Kasumi-1 (cell line): ENCODE measurements at regions not wholly inside any gene's neighbourhood (a gene's known extent, or its start where the extent isn't known, plus 50 kb on each side); places are given as distances from the start of the nearest gene placed in this dataset.

Source experiments
- DNase-seq, 2 experiments: peaks; one replicate each; lab custom pipeline; 2025; lab: John Stamatoyannopoulos, UW

DNA sequence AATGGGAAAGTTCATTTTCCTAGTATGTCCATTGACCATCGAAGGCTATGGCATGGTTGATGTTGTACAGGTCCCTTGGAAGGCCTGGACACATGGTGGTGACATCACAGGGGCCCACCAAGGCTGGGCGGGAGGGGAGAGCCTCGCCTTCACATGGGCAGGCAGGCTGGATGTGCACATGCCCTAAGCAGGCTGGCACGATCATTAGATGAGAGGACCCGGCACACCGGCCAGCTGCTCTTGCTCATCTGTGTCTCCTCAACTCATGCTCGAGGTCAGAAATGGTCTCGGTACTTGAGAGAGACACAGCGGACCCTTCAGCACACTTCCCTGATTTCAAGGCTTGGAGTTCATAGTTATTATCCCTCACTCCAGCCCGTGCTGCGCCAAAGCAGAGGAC lies 416.9 kb upstream of the ZFHX3 start:
- no peak for DNase-seq

DNA sequence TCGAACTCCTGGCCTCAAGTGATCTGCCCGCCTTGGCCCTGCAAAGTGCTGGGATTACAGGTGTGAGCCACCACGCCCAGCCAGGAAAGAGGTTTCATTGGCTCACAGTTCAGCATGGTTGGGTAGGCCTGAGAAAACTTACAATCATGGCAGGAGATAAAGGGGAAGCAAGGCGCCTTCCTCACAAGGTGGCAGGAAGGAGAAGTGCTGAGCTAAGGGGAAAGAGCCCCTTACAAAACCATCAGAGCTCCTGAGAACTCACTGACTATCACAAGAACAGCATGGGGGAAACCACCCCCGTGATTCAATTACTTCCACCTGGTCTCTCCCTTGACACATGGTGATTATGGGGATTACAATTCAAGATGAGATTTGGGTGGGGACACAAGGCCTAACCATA lies 411.7 kb upstream of the ZFHX3 start:
- DNase-seq, result no peak

DNA sequence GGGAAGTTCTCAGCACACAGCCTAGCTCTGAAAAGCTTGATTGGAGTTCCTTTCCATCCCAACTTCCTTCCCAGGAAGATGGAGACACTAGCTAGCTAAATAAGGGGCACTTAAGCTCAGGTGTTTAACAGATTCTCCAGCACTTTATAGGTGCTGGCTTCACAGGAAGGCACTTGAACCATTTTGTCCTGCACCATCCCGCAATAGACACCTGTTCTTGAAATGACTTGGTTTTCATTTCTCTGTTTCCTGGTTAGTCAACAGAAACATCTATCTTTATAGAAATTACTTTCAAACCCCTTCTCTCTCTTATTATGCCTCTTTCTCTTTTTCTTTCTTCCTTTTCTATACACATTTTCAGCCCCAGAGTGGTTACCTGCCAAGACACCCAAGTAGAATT lies 409.9 kb upstream of the ZFHX3 start:
- no peak for DNase-seq

DNA sequence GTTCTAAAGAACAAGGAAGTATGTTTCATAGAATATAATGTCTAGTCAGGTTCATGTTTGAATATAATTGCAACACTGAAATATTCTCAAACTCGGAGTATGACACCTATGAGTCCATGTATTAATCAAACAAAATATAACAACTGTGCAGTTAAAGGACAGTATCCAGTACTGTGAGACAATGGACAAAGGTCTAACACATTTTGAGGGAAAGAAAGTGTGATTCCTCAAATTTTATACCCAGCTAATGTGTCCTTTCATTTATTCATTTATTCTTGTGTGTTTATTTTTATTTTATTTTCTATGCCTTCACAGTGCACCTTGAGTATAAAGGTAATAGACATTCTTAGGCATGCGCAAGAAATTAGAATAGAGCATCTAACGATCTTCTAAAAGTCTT lies 401.0 kb upstream of the ZFHX3 start:
- DNase-seq, result no peak

DNA sequence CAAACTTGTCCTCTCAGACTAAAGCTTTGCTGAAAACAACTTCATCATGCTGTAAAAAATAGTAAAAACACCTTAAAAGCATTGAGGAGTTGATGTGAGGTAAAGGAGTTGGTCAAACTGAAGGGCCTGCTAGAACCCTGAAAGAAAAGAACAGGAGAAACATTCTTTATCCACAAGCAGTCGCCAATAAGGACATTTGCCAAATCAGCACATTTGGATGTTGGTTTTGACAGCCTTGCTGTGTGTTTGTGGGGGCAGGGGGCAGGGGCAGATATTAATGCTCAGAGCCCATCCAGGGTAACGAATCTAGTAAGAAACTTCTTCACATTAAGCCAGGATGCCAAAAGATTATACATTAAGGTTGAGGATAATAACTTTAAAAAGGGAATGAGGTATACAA lies 399.9 kb upstream of the ZFHX3 start:
- no peak for DNase-seq

DNA sequence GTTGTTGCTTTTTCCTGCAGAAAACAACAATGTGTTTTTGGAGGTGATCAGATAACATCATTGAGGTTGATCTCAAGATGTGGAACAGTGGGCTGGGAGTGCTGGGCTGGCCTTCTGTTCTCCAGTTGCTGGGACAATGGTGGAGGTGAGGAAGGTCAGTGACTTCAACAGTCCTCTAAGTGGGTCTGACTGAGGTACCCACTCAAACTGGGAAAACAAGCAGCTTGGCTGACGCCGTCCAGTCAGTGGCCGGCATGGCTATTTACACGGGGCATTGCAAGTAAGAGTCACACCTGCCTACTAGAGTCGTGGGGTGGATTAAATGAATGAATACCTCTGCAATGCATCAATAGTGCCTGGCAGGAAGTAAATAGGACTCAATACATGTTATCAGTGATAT lies 386.7 kb upstream of the ZFHX3 start:
- no peak for DNase-seq

DNA sequence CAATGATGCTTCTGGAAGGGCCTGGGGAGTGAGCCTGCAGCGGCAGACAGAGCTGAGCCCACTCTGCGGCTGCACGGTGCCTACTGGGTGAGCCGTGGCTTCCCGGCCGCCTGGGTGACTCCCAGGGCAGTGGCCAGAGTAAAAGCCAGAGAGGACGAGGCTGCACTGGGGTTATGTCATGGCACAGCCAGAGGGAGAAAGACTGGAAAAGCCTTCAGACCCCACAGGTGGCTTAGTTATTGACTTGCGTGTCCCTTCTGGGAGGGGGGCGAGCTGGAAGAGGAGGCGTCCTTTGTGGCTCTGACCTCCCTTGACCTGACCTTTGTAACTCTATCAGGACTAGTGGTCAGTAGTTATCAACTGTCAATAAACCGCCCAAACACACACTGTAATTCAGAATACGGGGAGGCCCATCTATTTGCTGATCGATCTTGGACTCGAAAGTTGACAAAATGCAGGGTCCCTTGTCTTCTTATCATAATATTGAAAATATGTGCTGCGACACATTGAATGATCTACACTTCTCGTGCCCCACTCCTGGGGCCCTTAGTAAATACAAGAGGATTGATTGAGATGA lies 385.9 kb upstream of the ZFHX3 start:
- DNase-seq, result no peak

DNA sequence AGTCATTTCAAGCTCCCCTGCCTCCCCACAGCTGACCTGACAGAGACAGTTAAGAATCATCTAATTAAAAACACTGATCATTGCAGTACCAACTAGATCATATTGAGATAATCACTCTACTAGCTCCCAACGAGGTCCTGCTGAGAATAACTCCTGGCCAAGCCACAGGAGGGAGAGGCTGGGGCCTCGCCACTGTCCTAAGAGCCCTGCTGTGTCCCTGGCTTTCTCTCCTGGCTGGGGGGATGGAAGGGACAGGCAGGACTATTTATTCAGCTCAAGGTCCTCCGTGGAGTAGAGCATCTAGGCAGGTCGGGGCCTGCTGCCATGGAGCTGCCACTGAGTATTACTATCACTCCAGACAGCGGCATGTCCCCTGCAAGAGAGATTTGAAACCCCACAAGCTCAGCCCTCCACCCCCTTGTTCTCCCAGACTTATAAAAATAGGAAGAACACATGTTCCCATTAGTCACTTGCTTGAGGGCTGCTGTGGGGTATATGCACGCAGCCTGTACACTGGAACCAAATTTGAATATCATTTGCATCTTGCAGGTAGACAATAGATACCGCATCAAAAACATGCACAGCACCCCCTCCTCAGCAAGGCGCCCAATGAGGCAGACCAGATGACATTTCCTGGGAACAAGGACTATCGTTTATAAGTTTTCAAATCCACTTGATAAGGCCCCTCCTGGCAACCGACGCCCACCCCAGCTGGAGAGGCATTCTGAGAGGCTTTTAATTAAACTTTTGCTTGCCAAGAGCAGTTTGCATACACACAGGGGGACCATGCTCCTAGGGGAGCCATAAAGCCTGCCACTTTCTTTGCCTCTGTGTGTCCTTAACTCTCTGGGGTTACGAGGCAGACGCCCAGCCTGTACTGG lies 385.2 kb upstream of the ZFHX3 start:
- DNase-seq, result no peak

DNA sequence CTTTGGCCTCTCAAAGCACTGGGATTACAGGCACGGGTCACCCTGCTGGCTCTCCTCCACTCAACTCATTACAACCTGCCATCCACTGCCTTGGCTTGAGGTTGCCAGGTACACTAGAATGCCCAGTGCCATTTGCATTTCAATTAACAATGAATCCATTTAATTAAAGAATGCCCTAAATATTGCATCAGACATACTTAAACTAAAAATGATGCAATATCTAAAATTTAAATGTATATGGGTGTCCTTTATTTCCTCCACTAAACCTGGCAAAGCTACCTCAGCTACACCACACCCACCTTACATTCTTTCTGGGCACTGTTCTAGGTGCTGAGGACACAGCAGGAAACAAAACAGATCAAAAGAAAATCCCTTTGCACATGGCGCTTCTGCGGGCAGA lies 382.2 kb upstream of the ZFHX3 start:
- no peak for DNase-seq

DNA sequence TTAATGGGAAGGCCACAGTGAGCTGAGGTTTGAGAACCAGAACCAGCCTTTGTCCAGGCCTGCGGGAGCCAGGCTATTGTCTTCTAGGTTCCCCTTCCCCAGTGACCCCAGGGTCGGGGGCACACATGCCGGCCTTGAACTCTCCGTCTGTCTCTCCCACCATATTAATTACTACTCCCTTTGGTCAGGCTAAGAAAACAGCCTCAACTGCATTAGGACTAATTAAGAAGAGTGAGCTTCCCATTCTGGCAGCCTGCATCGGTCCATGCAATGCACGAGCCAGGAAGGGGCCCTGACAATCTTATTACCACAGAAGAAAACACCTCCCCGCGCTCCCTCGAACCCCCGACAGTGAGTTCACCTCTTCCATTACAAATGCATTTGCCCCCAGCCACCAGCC lies 380.2 kb upstream of the ZFHX3 start:
- DNase-seq, result no peak

DNA sequence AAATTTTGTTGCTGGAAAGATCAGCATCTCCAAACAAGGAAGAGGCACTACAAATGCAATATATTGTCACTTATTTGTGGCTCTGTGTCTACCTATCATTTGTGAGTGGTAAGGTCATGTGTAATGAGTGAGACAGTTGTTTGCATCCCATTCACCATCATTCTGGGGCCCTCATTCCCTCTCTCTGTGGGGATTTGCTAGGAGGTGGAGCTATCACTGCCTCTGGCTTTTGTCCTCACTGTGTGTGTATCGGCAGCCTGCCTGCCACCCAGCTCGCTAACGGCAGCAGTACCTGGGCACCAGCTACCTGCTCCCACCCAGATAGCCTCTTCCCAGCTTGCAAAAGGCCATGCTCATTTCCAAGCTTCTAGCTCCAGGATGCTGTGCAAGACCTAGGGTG lies 379.2 kb upstream of the ZFHX3 start:
- DNase-seq, result no peak

DNA sequence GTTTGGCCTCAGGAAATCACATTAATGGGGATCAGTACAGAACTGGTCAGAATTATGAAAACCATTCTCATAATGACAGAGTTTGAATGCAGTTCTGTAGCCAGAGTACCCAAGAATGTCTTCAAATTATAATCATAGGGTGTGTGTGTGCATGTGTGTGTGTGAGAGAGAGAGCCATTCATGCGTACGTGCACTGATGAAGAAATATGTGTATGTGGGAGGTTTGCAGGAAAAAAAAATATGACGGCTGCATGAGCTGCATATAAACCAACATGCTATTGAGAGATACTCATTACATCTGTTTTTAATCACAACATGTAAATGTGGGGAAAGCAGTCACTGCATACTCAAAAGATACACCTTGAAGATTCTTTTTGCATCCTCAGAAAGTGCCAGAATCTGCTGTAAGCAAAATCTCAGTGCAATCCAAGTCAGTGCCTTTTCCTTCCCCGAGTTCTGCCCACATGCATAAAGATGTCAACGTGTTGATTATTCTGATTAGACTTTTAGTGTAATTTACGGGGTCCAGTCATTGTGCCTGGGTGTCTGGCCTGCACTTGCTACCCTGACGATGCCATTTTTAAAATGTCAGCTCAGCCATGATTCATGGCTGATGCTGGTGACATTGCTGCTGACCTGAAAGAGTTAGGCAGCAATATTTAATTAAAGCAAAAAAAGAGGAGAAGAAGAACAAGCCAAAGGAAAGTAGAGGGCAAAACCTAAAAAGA lies 378.7 kb upstream of the ZFHX3 start:
- no peak for DNase-seq

DNA sequence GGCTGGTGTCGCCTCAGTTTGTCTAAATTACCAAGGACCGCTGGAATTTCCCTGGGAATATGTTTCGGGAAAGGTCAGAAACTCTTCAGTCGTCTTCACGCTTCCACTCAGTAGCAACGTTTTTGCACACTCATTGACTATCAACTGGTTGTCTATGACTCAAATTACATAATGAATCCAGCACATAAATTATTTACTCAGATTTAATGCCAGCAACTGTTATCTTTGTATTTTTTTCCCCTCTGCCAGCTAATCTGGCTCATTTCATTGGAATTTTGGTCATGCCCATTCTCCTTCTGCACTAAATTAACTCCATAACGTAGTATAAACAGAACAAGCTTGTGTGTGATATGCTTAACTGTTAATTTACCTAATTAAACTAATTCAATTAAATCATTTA lies 372.7 kb upstream of the ZFHX3 start:
- DNase-seq, result no peak

DNA sequence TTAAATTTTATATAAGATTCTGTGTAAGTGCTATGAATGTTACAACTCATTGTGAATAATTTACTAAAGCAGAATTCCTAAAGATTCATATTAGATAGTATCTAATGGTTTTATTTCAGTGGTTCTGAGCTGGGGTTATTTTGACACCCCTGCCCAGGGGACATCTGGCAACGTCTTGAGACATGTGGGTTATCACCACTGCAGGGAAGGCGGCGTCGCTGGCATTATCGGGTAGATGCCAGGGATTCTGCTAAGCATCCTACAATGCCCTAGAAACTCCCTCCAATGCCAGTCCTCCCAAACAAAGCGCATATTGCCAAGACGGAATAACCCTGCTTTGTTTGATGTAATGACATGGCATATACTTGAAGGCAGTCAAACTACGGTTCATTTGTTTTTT lies 372.3 kb upstream of the ZFHX3 start:
- DNase-seq, result no peak

DNA sequence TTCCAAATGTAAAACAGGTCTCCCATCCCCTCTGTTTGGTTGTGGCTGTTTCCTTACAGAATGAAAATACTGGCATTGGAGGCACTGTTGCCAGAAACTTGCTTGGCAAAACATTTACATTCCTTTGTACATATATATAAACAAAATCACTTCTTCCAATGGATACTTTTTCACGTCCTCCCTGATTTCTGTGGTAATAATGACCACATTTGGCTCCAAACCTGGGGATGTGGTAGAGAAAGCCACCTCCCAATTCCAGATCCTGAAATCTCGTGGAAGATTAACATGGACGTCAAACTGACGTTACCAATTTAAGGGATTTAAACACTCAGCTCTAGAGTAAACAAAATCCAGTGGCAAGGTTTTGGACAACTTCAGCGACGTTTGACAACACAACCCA lies 370.8 kb upstream of the ZFHX3 start:
- DNase-seq, result no peak

DNA sequence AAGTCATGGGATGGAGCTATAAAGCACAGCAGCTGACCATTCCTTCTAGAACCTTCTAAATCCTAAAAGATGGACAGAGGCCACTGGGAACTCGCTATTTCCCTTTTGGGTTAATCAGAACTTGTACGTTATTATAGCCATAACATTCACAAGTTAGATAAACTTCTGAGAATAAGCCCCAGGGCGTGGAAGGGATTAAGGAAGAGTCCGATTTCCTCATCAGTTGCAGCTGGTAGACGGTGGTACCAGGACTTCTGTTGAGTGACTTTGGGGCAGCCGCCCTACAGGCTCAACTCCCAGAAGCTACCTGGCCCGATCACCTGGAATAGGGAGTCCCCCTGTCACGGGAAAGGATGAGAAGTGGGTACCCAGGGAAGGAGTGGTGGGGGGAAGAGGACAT lies 370.1 kb upstream of the ZFHX3 start:
- no peak for DNase-seq

DNA sequence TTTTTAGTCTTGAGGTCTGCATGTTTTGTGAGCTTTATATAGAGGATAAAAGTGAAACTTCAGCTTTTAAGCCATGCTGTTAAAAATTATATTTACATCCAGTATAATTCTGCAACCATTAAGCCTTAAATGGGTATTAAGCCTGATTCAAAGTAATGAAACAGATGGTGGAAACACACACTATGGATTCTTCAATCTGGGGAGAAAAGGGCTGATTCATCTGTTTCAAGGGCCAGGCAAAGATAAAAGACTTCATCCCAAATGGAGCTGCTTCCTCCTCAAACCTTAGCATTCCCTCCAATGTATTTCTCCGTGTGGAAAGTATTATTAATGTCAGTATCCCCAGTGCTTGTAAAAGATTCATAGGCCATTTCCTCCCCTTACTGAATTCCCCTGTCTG lies 367.4 kb upstream of the ZFHX3 start:
- no peak for DNase-seq

DNA sequence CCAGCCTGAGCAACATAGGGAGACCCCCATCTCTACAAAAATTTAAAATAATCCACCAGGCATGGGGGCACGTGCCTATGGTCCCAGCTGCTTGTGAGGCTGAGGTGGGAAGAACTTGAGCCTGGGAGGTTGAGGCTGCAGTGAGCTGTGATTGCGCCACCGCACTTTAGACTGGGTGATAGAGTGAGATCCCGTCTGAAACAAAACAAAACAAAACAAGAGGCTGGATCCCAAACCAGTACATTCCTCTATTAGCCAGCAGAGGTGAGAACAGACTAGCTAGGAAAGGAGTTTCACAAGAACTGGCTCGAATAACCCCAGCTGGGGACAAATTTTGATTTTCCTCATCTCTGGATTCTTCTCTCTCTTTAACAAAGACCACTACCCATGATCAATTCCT lies 366.7 kb upstream of the ZFHX3 start:
- DNase-seq, result no peak

DNA sequence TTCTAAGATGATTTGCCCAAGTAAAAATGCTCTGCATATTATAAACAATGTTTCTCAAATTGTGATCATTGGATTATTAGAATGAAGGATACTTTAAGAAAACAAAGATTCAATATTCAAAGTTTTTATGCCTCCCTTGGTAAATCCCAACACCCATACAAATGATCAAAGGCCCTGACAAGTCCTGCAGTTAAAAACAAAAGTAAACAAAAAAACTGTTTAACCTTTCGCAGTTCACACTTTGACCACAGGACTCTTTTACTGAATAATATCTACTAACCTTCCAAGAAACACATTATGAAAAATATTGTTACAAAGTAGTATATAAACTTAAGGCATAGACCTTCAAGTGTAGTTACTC lies 365.9 kb upstream of the ZFHX3 start:
- no peak for DNase-seq

DNA sequence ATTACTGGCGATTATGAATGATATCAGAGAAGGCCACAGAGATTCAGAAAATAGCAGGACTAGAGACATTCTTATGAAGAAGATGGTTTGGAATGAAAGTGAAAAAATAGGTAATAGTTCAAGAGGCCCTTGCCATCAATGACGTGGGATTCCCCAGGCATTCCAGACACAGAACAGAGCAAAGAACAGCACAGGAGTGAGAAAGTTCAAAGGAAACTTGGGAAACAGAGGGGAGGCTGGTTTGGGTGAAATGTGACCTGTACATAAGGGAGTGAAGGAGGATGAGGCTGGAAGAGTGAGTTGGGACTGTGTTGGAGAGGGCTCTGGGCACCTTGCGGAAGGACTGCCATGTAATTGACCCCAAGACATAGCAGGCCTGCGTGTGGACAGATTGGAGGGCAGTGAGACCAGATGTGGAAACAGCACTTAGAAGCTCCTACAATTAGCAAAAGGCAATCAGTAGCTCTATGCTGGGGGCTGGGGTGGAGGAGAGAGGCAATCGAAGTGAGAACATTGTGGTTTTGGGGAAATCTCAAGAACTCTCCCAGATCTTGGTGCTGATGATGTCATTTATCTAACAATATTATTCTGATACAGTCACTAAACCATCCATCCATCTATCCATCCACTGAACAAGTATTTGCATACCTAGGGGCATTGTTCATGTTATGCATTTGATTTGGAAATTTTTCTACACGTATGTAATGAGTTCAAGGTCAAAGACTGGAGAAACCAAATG lies 365.3 kb upstream of the ZFHX3 start:
- no peak for DNase-seq

DNA sequence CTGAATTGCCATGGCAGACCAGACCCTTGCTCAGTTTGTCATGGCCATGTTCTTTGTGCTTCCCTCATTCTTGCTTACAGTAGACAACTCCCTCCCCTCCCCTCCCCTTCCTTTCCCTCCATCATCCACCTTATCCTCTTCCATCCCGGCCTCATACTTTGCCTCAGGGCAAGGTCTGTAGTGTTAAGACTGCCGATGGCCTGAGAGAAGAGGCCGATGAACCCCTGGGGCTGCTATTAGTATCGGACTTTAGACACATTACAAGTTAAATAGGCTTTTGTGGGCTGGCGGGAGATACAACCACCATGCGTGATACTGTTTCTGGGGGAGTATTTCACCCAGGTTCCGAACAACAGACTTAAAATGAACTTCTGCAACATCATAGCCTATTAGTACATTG lies 364.5 kb upstream of the ZFHX3 start:
- DNase-seq, result no peak

DNA sequence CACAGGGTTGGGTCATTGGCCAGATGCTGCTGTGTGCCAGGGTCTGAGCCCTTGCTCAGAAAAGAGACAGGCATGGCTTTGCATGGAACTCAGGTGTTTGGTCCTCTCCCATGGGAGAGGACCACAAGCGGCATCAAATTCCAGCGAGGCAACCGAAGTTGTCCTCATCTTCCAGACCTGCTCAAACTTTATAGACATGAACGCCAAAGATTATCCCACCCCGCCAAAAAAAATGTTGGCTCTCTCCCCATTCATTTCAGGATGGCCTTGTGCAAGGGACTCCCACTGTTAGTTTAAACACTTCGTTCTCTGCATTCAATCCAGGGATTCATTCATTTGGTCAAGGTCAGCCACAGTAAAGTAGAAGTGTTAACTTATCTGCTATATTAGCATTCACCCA lies 360.8 kb upstream of the ZFHX3 start:
- no peak for DNase-seq

DNA sequence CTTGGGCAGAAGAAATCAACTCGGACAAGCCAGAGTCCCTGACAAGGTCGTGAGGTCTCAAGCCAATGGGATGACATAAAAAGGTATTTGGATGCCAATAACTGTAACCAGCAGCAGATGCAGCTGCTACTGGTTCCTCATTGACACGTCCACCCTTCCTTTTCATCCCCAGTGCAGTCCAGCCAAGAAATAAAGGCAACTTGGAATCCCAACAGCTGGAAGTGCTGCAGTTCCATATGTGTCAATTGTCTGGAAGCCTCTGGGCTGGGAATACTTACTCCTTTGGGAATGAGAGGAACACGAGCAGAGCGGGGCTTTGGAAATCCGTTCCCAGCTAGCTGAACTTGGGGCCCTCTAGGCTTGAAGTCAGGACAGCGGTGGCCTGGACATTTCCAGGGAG lies 360.4 kb upstream of the ZFHX3 start:
- DNase-seq, result no peak
